ENCODE measurements at regions not wholly inside any gene's neighbourhood (a gene's known extent, or its start where the extent isn't known, plus 50 kb on each side); places are given as distances from the start of the nearest gene placed in this dataset.

- TF ChIP-seq BCL3 (IDR thresholded peaks at IDR 0.05; ENCODE audit: borderline replicate concordance, insufficient read depth, low read depth, low read length, poor library complexity, severe bottlenecking) (no peak), TCF12 (IDR thresholded peaks at IDR 0.05; ENCODE audit: low read depth, low read length) (no peak), NFIC (IDR thresholded peaks at IDR 0.05; ENCODE audit: low read depth, low read length) (no peak), KDM1A (IDR thresholded peaks at IDR 0.05; ENCODE audit: borderline replicate concordance) (no peak), ZNF622 (IDR thresholded peaks at IDR 0.05) (no peak), MYC (IDR thresholded peaks at IDR 0.05; ENCODE audit: insufficient read depth, insufficient read length, insufficient replicate concordance, low read length, severe bottlenecking) (no peak), SREBF1 (IDR thresholded peaks at IDR 0.05; ENCODE audit: low read length) (no peak), HDAC6 (IDR thresholded peaks at IDR 0.05; ENCODE audit: unreplicated experiment) (no peak), BACH1 (IDR thresholded peaks at IDR 0.05; ENCODE audit: borderline replicate concordance) (no peak), FOXM1 (IDR thresholded peaks at IDR 0.05; ENCODE audit: low read depth, low read length) (no peak)
Observed at GRCh38 chr3:150292891-150293290, 115.2 kb upstream of the TSC22D2 start (continued).

- CTCF ChIA-PET = no interaction called here
- H3K4me3 ChIP-seq = no peak overlapping the region
- H3K9me3 ChIP-seq (replicated peaks; ENCODE audit: control insufficient read depth, insufficient read depth, low read length) = no peaks in the 10 kb centered on the region
- SMC1A ChIA-PET (ENCODE audit: uncharacterized antibody, unreplicated experiment) = interaction anchor here (1.6 kb wide), 1 partner anchor 62 kb away, joined by 4 read pairs; no protein-coding TSS in a partner anchor
- POLR2A ChIA-PET = interaction anchor here (0.7 kb wide), 1 partner anchor 31 kb away, joined by 3 read pairs; no protein-coding TSS in a partner anchor
- no TSS peak for BruUV-seq (replicated peaks)
- DNase-seq (ENCODE audit: low read depth, low spot score) = no peak
- H3K4me1 ChIP-seq (ENCODE audit: control insufficient read depth, insufficient read depth, low read length) = no peaks in the 10 kb centered on the region
- no peak overlapping the region for H3K4me2 ChIP-seq (ENCODE audit: control insufficient read depth, insufficient read depth)
- in situ Hi-C loops (cut with MboI) = loop anchor here (5.0 kb wide), 1 partner anchor 206 kb away; no protein-coding TSS in a partner anchor
- H3K9ac ChIP-seq (ENCODE audit: control insufficient read depth, insufficient read depth, low read length) = no peak overlapping the region
- H4K20me1 ChIP-seq (ENCODE audit: control insufficient read depth, insufficient read depth) = no peaks in the 10 kb centered on the region
- H3K79me2 ChIP-seq (ENCODE audit: control insufficient read depth, insufficient read depth, low read length) = no peaks in the 10 kb centered on the region
- no peak for ATAC-seq
- no peaks in the 10 kb centered on the region for H3K36me3 ChIP-seq (ENCODE audit: control insufficient read depth in 2 of 2, insufficient read depth in 2 of 2, low read length in 1 of 2)
- no peaks in the 10 kb centered on the region for H3K27me3 ChIP-seq (replicated peaks in 1 of 2; ENCODE audit: control insufficient read depth in 2 of 2, insufficient read depth in 2 of 2, low read length in 1 of 2)
- RAD21 ChIA-PET (ENCODE audit: unreplicated experiment) = no interaction called here
- H2AFZ ChIP-seq (ENCODE audit: control insufficient read depth, low read depth, low read length) = no peak overlapping the region
- intact Hi-C loops (cut with micrococcal nuclease; ENCODE audit: unreplicated experiment) = no loop called here
- FAIRE-seq = no peak
- no peak for TF ChIP-seq RBBP5 (conservative IDR thresholded peaks at IDR 0.05)
- no peak for TF ChIP-seq LARP7 (IDR thresholded peaks at IDR 0.05)
- no peak for TF ChIP-seq FOXM1 (IDR thresholded peaks at IDR 0.05; ENCODE audit: low read depth, low read length)
- no peak for TF ChIP-seq PAX5 (IDR thresholded peaks at IDR 0.05; ENCODE audit: borderline replicate concordance, low read depth, low read length)
- TF ChIP-seq MAX (IDR thresholded peaks at IDR 0.05; ENCODE audit: low read depth, low read length) = no peak
- TF ChIP-seq WRNIP1 (IDR thresholded peaks at IDR 0.05; ENCODE audit: borderline replicate concordance, low read depth, low read length) = no peak
- no peak for TF ChIP-seq FOS (IDR thresholded peaks at IDR 0.05; ENCODE audit: borderline replicate concordance, extremely low read depth, insufficient read length)
- no peak for TF ChIP-seq ZNF24 (IDR thresholded peaks at IDR 0.05)
- no peak for TF ChIP-seq HDGF (IDR thresholded peaks at IDR 0.05)
- no peak for TF ChIP-seq CREB1 (IDR thresholded peaks at IDR 0.05; ENCODE audit: low read depth)
- TF ChIP-seq EZH2 (IDR thresholded peaks at IDR 0.05; ENCODE audit: borderline replicate concordance, control insufficient read depth, low read depth, low read length) = no peak
- no peak for TF ChIP-seq ZNF217 (IDR thresholded peaks at IDR 0.05)
- TF ChIP-seq JUND (IDR thresholded peaks at IDR 0.05; ENCODE audit: low read depth, low read length) = no peak
- no peak for TF ChIP-seq PML (IDR thresholded peaks at IDR 0.05; ENCODE audit: low read length)
- no peak for TF ChIP-seq POLR2A (IDR thresholded peaks at IDR 0.05; ENCODE audit: low read depth, low read length)
- no peak overlapping the region for H3K27ac ChIP-seq (ENCODE audit: control insufficient read depth, insufficient read depth)
Observed at GRCh38 chr3:150291515-150291914, 116.6 kb upstream of the TSC22D2 start.
